ENCODE measurements at regions not wholly inside any gene's neighbourhood (a gene's known extent, or its start where the extent isn't known, plus 50 kb on each side); places are given as distances from the start of the nearest gene placed in this dataset.
"Not testable (repeated sequence)": the region's sequence is repeated elsewhere in the genome, so short reads cannot be mapped to it uniquely, and the experiment has no call there.

GRCh38 chr21:28693476-28693875, 299.2 kb downstream of the LTN1 start:
- WGBS (ENCODE audit: insufficient coverage), result 94% methylated on average over 2 of the region's 2 CpGs
- DNase-seq, result no peak
- no peak overlapping the region for H3K4me3 ChIP-seq (ENCODE audit: control insufficient read depth in 1 of 7, extremely low read depth in 1 of 7, insufficient read depth in 4 of 7, low read depth in 2 of 7, low read length in 6 of 7)
- POLR2A ChIA-PET, result no interaction called here
- CTCF ChIA-PET, result no interaction called here
- no peaks in the 10 kb centered on the region for H3K36me3 ChIP-seq (ENCODE audit: control insufficient read depth in 4 of 4, insufficient read depth in 4 of 4, low read length in 3 of 4)
- H3K9me3 ChIP-seq (ENCODE audit: control extremely low read depth in 1 of 5, control insufficient read depth in 4 of 5, insufficient read depth in 2 of 5, low read depth in 1 of 5, low read length in 4 of 5), result no peaks in the 10 kb centered on the region
- no peaks in the 10 kb centered on the region for H3K4me1 ChIP-seq (ENCODE audit: control extremely low read depth in 1 of 4, control insufficient read depth in 4 of 4, insufficient read depth in 4 of 4, low read length in 3 of 4)
- H3K27me3 ChIP-seq (replicated peaks in 2 of 5; ENCODE audit: control insufficient read depth in 4 of 5, insufficient read depth in 5 of 5, low read length in 4 of 5), result no peaks in the 10 kb centered on the region
- H3K27ac ChIP-seq (ENCODE audit: insufficient read depth in 1 of 2, low read depth in 1 of 2, low read length in 2 of 2, poor library complexity in 1 of 2, severe bottlenecking in 2 of 2), result no peak overlapping the region

- Histone ChIP-seq H3K36me3 (ENCODE audit: control insufficient read depth in 4 of 4, insufficient read depth in 4 of 4, low read length in 3 of 4) (no peaks in the 10 kb centered on the region), H3K9me3 (ENCODE audit: control extremely low read depth in 1 of 5, control insufficient read depth in 4 of 5, insufficient read depth in 2 of 5, low read depth in 1 of 5, low read length in 4 of 5) (no peaks in the 10 kb centered on the region), H3K27ac (ENCODE audit: insufficient read depth in 1 of 2, low read depth in 1 of 2, low read length in 2 of 2, poor library complexity in 1 of 2, severe bottlenecking in 2 of 2) (no peak overlapping the region), H3K4me3 (ENCODE audit: control insufficient read depth in 1 of 7, extremely low read depth in 1 of 7, insufficient read depth in 4 of 7, low read depth in 2 of 7, low read length in 6 of 7) (no peak overlapping the region), H3K27me3 (replicated peaks in 2 of 5; ENCODE audit: control insufficient read depth in 4 of 5, insufficient read depth in 5 of 5, low read length in 4 of 5) (no peaks in the 10 kb centered on the region), H3K4me1 (ENCODE audit: control extremely low read depth in 1 of 4, control insufficient read depth in 4 of 4, insufficient read depth in 4 of 4, low read length in 3 of 4) (no peaks in the 10 kb centered on the region)
- ChIA-PET CTCF (interaction anchor here (0.7 kb wide), 1 partner anchor 10 kb away, joined by 3 read pairs; no protein-coding TSS in a partner anchor), POLR2A (no interaction called here)
- no peak for DNase-seq
- no CpG with 5 or more reads among the region's 1 CpG for WGBS (ENCODE audit: insufficient coverage)
These were observed 302.5 kb downstream of the LTN1 start for GRCh38 chr21:28690196-28690595.

- WGBS (ENCODE audit: insufficient coverage), result no CpG with 5 or more reads among the region's 1 CpG
These were observed 304.3 kb downstream of the LTN1 start for GRCh38 chr21:28688381-28688780.

GRCh38 chr21:28687586-28687985, 305.1 kb downstream of the LTN1 start:
- DNase-seq, result no peak
- Histone ChIP-seq H3K4me3 (ENCODE audit: control insufficient read depth in 1 of 7, extremely low read depth in 1 of 7, insufficient read depth in 4 of 7, low read depth in 2 of 7, low read length in 6 of 7) (no peak overlapping the region), H3K4me1 (ENCODE audit: control extremely low read depth in 1 of 4, control insufficient read depth in 4 of 4, insufficient read depth in 4 of 4, low read length in 3 of 4) (no peaks in the 10 kb centered on the region), H3K27ac (ENCODE audit: insufficient read depth in 1 of 2, low read depth in 1 of 2, low read length in 2 of 2, poor library complexity in 1 of 2, severe bottlenecking in 2 of 2) (no peak overlapping the region), H3K9me3 (ENCODE audit: control extremely low read depth in 1 of 5, control insufficient read depth in 4 of 5, insufficient read depth in 2 of 5, low read depth in 1 of 5, low read length in 4 of 5) (no peaks in the 10 kb centered on the region), H3K36me3 (ENCODE audit: control insufficient read depth in 4 of 4, insufficient read depth in 4 of 4, low read length in 3 of 4) (no peaks in the 10 kb centered on the region), H3K27me3 (replicated peaks in 2 of 5; ENCODE audit: control insufficient read depth in 4 of 5, insufficient read depth in 5 of 5, low read length in 4 of 5) (no peaks in the 10 kb centered on the region)
- 100% methylated on average over 1 of the region's 1 CpG for WGBS (ENCODE audit: insufficient coverage)
- ChIA-PET POLR2A (no interaction called here), CTCF (interaction anchor here (1.2 kb wide), 1 partner anchor 15 kb away, joined by 6 read pairs; no protein-coding TSS in a partner anchor)

More at GRCh38 chr21:28688381-28688780, 304.3 kb downstream of the LTN1 start:
- no peaks in the 10 kb centered on the region for H3K36me3 ChIP-seq (ENCODE audit: control insufficient read depth in 4 of 4, insufficient read depth in 4 of 4, low read length in 3 of 4)
- H3K4me1 ChIP-seq (ENCODE audit: control extremely low read depth in 1 of 4, control insufficient read depth in 4 of 4, insufficient read depth in 4 of 4, low read length in 3 of 4), result no peaks in the 10 kb centered on the region
- no peaks in the 10 kb centered on the region for H3K9me3 ChIP-seq (ENCODE audit: control extremely low read depth in 1 of 5, control insufficient read depth in 4 of 5, insufficient read depth in 2 of 5, low read depth in 1 of 5, low read length in 4 of 5)
- H3K27ac ChIP-seq (ENCODE audit: insufficient read depth in 1 of 2, low read depth in 1 of 2, low read length in 2 of 2, poor library complexity in 1 of 2, severe bottlenecking in 2 of 2), result no peak overlapping the region
- CTCF ChIA-PET, result no interaction called here
- no peak for DNase-seq
- H3K4me3 ChIP-seq (ENCODE audit: control insufficient read depth in 1 of 7, extremely low read depth in 1 of 7, insufficient read depth in 4 of 7, low read depth in 2 of 7, low read length in 6 of 7), result no peak overlapping the region
- no peaks in the 10 kb centered on the region for H3K27me3 ChIP-seq (replicated peaks in 2 of 5; ENCODE audit: control insufficient read depth in 4 of 5, insufficient read depth in 5 of 5, low read length in 4 of 5)
- POLR2A ChIA-PET, result no interaction called here

- Histone ChIP-seq H3K9me3 (ENCODE audit: control extremely low read depth in 1 of 5, control insufficient read depth in 4 of 5, insufficient read depth in 2 of 5, low read depth in 1 of 5, low read length in 4 of 5) (no peaks in the 10 kb centered on the region), H3K4me1 (ENCODE audit: control extremely low read depth in 1 of 4, control insufficient read depth in 4 of 4, insufficient read depth in 4 of 4, low read length in 3 of 4) (no peaks in the 10 kb centered on the region), H3K36me3 (ENCODE audit: control insufficient read depth in 4 of 4, insufficient read depth in 4 of 4, low read length in 3 of 4) (no peaks in the 10 kb centered on the region), H3K4me3 (ENCODE audit: control insufficient read depth in 1 of 7, extremely low read depth in 1 of 7, insufficient read depth in 4 of 7, low read depth in 2 of 7, low read length in 6 of 7) (no peak overlapping the region), H3K27ac (ENCODE audit: insufficient read depth in 1 of 2, low read depth in 1 of 2, low read length in 2 of 2, poor library complexity in 1 of 2, severe bottlenecking in 2 of 2) (no peak overlapping the region), H3K27me3 (replicated peaks in 2 of 5; ENCODE audit: control insufficient read depth in 4 of 5, insufficient read depth in 5 of 5, low read length in 4 of 5) (no peaks in the 10 kb centered on the region)
- no peak for DNase-seq
- WGBS (ENCODE audit: insufficient coverage), result 97% methylated on average over 3 of the region's 6 CpGs
- ChIA-PET POLR2A (no interaction called here), CTCF (no interaction called here)
These were observed 308.5 kb downstream of the LTN1 start for GRCh38 chr21:28683982-28684752.

GRCh38 chr21:28682884-28683283, 309.8 kb downstream of the LTN1 start:
- H3K4me3 ChIP-seq (ENCODE audit: control insufficient read depth in 1 of 7, extremely low read depth in 1 of 7, insufficient read depth in 4 of 7, low read depth in 2 of 7, low read length in 6 of 7); H3K9me3 ChIP-seq (ENCODE audit: control extremely low read depth in 1 of 5, control insufficient read depth in 4 of 5, insufficient read depth in 2 of 5, low read depth in 1 of 5, low read length in 4 of 5); H3K27me3 ChIP-seq (replicated peaks in 2 of 5; ENCODE audit: control insufficient read depth in 4 of 5, insufficient read depth in 5 of 5, low read length in 4 of 5); H3K27ac ChIP-seq (ENCODE audit: insufficient read depth in 1 of 2, low read depth in 1 of 2, low read length in 2 of 2, poor library complexity in 1 of 2, severe bottlenecking in 2 of 2); POLR2A ChIA-PET; H3K4me1 ChIP-seq (ENCODE audit: control extremely low read depth in 1 of 4, control insufficient read depth in 4 of 4, insufficient read depth in 4 of 4, low read length in 3 of 4); CTCF ChIA-PET; H3K36me3 ChIP-seq (ENCODE audit: control insufficient read depth in 4 of 4, insufficient read depth in 4 of 4, low read length in 3 of 4); DNase-seq: not testable (repeated sequence)
- WGBS (ENCODE audit: insufficient coverage), result no CpG with 5 or more reads among the region's 3 CpGs

- H3K9me3 ChIP-seq (ENCODE audit: control extremely low read depth in 1 of 5, control insufficient read depth in 4 of 5, insufficient read depth in 2 of 5, low read depth in 1 of 5, low read length in 4 of 5); DNase-seq; H3K27me3 ChIP-seq (replicated peaks in 2 of 5; ENCODE audit: control insufficient read depth in 4 of 5, insufficient read depth in 5 of 5, low read length in 4 of 5); H3K4me1 ChIP-seq (ENCODE audit: control extremely low read depth in 1 of 4, control insufficient read depth in 4 of 4, insufficient read depth in 4 of 4, low read length in 3 of 4); POLR2A ChIA-PET; CTCF ChIA-PET; H3K4me3 ChIP-seq (ENCODE audit: control insufficient read depth in 1 of 7, extremely low read depth in 1 of 7, insufficient read depth in 4 of 7, low read depth in 2 of 7, low read length in 6 of 7); H3K27ac ChIP-seq (ENCODE audit: insufficient read depth in 1 of 2, low read depth in 1 of 2, low read length in 2 of 2, poor library complexity in 1 of 2, severe bottlenecking in 2 of 2); H3K36me3 ChIP-seq (ENCODE audit: control insufficient read depth in 4 of 4, insufficient read depth in 4 of 4, low read length in 3 of 4): not testable (repeated sequence)
- 97% methylated on average over 12 of the region's 13 CpGs for WGBS (ENCODE audit: insufficient coverage)
These were observed 315.6 kb downstream of the LTN1 start for GRCh38 chr21:28677096-28677495.

Data from common myeloid progenitor, CD34-positive (primary cell).